ENCODE measurements at regions not wholly inside any gene's neighbourhood (a gene's known extent, or its start where the extent isn't known, plus 50 kb on each side); places are given as distances from the start of the nearest gene placed in this dataset.

DNA sequence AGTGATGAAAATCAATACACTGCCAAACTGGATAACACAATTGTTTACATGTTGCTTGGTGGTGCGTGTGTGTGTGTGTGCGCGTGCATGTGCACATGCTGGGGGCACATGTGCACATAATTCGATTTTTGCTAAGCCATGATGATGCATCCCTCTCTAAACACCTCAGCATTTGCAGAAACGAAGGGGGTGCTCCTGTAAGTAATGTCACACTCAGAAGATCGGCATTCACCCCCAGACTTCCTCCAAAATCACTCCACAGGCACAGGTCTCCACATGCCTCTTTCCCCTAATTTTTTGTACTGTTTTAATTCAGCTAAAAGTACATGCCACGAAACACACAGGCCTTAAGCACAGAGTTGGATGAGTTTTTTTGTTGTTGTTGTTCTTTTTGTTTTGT, 341.5 kb downstream of the SHANK2 start:
- CTCF ChIA-PET (ENCODE audit: partially characterized antibody) = no interaction called here
- Histone ChIP-seq H3K27ac (ENCODE audit: low read depth, low read length) (no peak overlapping the region), H3K4me3 (ENCODE audit: low read length in 2 of 2) (no peak overlapping the region), H3K4me1 (ENCODE audit: insufficient read depth, low read length) (no peaks in the 10 kb centered on the region), H3K9me3 (ENCODE audit: control insufficient read depth in 1 of 2, low read length in 2 of 2) (no peaks in the 10 kb centered on the region), H3K36me3 (ENCODE audit: insufficient read depth, low read length) (no peaks in the 10 kb centered on the region), H3K27me3 (ENCODE audit: insufficient read depth, low read length) (no peaks in the 10 kb centered on the region)
- Mint-ChIP-seq H3K27ac (no peak overlapping the region), H3K4me3 (no peak overlapping the region), H3K9me3 (peaks cover 0 to 2% (median 0%) of the 10 kb centered on the region in 8 donors), H3K27me3 (peaks cover 3 to 8% of the 10 kb centered on the region in 2 donors), H3K36me3 (no peaks in the 10 kb centered on the region), H3K4me1 (peaks cover 0 to 1% (median 0%) of the 10 kb centered on the region in 4 donors)
- POLR2A ChIA-PET (ENCODE audit: partially characterized antibody) = no interaction called here
- no peak for DNase-seq
- intact Hi-C loops (cut with micrococcal nuclease) = no loop called here

DNA sequence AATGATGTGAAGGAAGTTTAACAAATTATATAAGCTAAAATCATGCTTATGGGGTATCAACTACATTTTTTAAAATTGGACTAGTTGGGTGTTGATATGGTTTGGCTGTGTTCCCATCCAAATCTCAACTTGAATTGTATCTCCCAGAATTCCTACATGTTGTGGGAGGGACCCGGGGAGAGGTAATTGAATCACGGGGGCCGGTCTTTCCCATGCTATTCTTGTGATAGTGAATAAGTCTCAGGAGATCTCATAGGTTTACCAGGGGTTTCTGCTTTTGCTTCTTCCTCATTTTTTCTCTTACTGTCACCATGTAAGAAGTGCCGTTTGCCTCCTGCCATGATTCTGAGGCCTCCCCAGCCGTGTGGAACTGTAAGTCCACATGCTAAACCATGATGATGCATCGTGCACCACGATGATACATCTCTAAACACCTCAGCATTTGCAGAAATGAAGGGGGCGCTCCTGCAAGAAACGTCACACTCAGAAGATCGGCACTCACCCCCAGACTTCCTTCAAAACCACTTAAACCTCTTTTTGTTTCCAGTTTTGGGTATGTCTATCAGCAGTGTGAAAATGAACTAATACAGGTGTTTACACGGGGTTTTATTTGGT, 340.0 kb downstream of the SHANK2 start:
- Histone ChIP-seq H3K36me3 (ENCODE audit: insufficient read depth, low read length) (no peaks in the 10 kb centered on the region), H3K27me3 (ENCODE audit: insufficient read depth, low read length) (no peaks in the 10 kb centered on the region), H3K4me3 (ENCODE audit: low read length in 2 of 2) (no peak overlapping the region), H3K9me3 (ENCODE audit: control insufficient read depth in 1 of 2, low read length in 2 of 2) (no peaks in the 10 kb centered on the region), H3K27ac (ENCODE audit: low read depth, low read length) (no peak overlapping the region), H3K4me1 (ENCODE audit: insufficient read depth, low read length) (no peaks in the 10 kb centered on the region)
- CTCF ChIA-PET (ENCODE audit: partially characterized antibody) = no interaction called here
- peak overlapping the region in 1 of 7 donors; percentile 37 for H3K27ac Mint-ChIP-seq
- no peaks in the 10 kb centered on the region for H3K36me3 Mint-ChIP-seq
- POLR2A ChIA-PET (ENCODE audit: partially characterized antibody) = no interaction called here
- H3K4me3 Mint-ChIP-seq = no peak overlapping the region
- H3K9me3 Mint-ChIP-seq = peaks cover 0 to 6% (median 3%) of the 10 kb centered on the region in 8 donors
- DNase-seq = no peak
- H3K27me3 Mint-ChIP-seq = peaks cover 3 to 8% of the 10 kb centered on the region in 2 donors
- intact Hi-C loops (cut with micrococcal nuclease) = no loop called here
- H3K4me1 Mint-ChIP-seq = peaks cover 0 to 1% (median 0%) of the 10 kb centered on the region in 4 donors

DNA sequence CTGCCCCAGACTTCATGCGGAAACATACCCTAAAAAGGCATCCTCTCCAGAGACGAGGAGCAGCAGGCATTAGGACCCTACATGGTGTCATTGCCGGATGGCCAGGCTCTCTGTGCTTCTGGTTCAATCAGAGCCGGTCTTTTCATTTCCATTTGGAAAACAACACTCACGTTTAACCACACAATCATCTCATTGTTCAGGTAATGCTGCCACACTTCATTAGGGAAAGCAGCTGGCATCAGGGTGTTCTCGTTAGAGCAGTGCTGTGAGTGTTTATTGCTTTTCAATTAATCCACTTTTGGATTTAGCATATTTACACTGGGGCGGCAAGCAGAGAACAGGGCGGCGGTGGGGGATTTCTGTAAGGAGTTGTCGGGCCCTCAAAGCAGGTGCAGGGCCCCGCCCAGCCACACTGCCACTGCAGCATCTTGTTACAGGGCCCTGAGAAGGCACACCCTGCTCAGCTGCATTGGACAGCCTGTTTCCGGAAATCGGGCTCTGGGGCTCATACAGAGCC, 338.6 kb downstream of the SHANK2 start:
- ChIA-PET CTCF (ENCODE audit: partially characterized antibody) (no interaction called here), POLR2A (ENCODE audit: partially characterized antibody) (no interaction called here)
- no peaks in the 10 kb centered on the region for H3K36me3 Mint-ChIP-seq
- Histone ChIP-seq H3K4me3 (ENCODE audit: low read length in 2 of 2) (no peak overlapping the region), H3K9me3 (ENCODE audit: control insufficient read depth in 1 of 2, low read length in 2 of 2) (no peaks in the 10 kb centered on the region), H3K4me1 (ENCODE audit: insufficient read depth, low read length) (no peaks in the 10 kb centered on the region), H3K27ac (ENCODE audit: low read depth, low read length) (no peak overlapping the region), H3K36me3 (ENCODE audit: insufficient read depth, low read length) (no peaks in the 10 kb centered on the region), H3K27me3 (ENCODE audit: insufficient read depth, low read length) (no peaks in the 10 kb centered on the region)
- no peak for DNase-seq
- no peak overlapping the region for H3K27ac Mint-ChIP-seq
- peaks cover 0 to 1% (median 0%) of the 10 kb centered on the region in 4 donors for H3K4me1 Mint-ChIP-seq
- H3K9me3 Mint-ChIP-seq = peaks cover 0 to 9% (median 3%) of the 10 kb centered on the region in 8 donors
- intact Hi-C loops (cut with micrococcal nuclease) = no loop called here
- H3K4me3 Mint-ChIP-seq = no peak overlapping the region
- peaks cover 4% of the 10 kb centered on the region in 2 donors for H3K27me3 Mint-ChIP-seq

DNA sequence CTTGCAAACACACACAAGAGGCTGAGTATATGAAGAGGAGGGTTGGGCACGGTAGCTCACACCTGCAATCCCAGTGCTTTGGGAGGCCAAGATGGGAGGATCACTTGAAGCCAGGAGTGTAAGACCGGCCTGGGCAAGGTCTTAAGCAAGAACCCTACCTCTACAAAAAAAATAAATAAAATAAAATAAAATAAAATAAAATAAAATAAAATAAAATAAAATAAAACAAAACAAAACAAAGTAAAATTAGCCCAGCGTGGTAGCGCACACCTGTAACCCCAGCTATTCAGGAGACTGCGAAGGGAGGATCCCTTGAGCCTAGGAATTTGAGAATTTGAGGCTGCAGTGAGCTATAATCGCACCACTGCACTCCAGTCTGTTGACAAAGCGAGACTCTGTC, 337.9 kb downstream of the SHANK2 start:
- ChIA-PET CTCF (ENCODE audit: partially characterized antibody) (no interaction called here), POLR2A (ENCODE audit: partially characterized antibody) (no interaction called here)
- peak overlapping the region in 1 of 8 donors; percentile 54 for H3K4me3 Mint-ChIP-seq
- H3K27me3 Mint-ChIP-seq = peaks cover 4% of the 10 kb centered on the region in 2 donors
- H3K4me1 Mint-ChIP-seq = peaks cover 0 to 1% (median 0%) of the 10 kb centered on the region in 4 donors
- H3K4me3 ChIP-seq (ENCODE audit: low read length in 2 of 2) = no peak overlapping the region
- H3K9me3 Mint-ChIP-seq = peaks cover 0 to 9% (median 4%) of the 10 kb centered on the region in 8 donors
- no peaks in the 10 kb centered on the region for H3K36me3 Mint-ChIP-seq
- intact Hi-C loops (cut with micrococcal nuclease) = no loop called here
- H3K9me3 ChIP-seq (ENCODE audit: control insufficient read depth in 1 of 2, low read length in 2 of 2) = no peaks in the 10 kb centered on the region
- no peaks in the 10 kb centered on the region for H3K4me1 ChIP-seq (ENCODE audit: insufficient read depth, low read length)
- H3K27ac ChIP-seq (ENCODE audit: low read depth, low read length) = no peak overlapping the region
- no peaks in the 10 kb centered on the region for H3K36me3 ChIP-seq (ENCODE audit: insufficient read depth, low read length)
- no peak for DNase-seq
- H3K27me3 ChIP-seq (ENCODE audit: insufficient read depth, low read length) = no peaks in the 10 kb centered on the region
- no peak overlapping the region for H3K27ac Mint-ChIP-seq

DNA sequence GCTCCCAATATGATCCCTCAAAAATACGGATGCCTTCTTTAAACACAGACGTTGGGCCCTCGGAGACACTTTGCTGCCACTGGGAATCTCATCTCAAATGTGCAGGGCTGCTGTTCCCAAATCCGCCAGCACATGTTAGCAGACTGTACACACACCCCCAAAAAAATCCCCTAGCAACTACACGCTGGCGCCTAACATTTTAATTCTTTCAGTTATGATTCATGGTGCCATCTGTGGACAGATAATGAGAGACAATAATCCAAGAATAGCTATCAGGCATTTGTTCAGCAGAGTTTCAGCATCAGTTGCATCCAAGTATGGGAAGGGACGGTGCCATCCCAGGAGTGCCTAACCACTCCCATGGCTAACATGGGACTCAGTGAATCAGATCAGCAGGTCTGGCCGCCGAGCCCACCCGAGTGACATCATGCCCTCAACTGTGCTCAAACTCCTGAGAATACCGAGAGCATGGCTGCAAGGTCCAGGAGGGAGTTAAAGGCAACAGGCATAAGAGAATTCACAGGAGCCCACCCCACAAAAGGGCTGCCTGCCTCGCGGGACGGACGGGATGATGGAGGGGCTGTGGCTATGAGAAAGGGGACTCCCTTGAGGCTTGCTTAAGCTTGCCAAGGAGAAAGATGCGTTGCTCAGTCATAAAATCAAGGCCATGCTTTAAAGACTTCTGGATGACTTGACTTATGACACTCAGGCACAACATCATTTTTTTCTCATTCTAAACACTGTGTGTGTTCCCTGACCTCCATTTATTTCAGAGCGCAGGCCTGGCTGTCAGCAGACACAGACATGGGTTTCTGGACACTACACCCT, 337.0 kb downstream of the SHANK2 start:
- Mint-ChIP-seq H3K27ac (no peak overlapping the region), H3K9me3 (peaks cover 3 to 13% (median 8%) of the 10 kb centered on the region in 8 donors), H3K4me3 (no peak overlapping the region), H3K36me3 (no peaks in the 10 kb centered on the region), H3K27me3 (peaks cover 6 to 7% of the 10 kb centered on the region in 2 donors), H3K4me1 (peaks cover 0 to 1% (median 0%) of the 10 kb centered on the region in 4 donors)
- CTCF ChIA-PET (ENCODE audit: partially characterized antibody) = no interaction called here
- intact Hi-C loops (cut with micrococcal nuclease) = no loop called here
- Histone ChIP-seq H3K36me3 (ENCODE audit: insufficient read depth, low read length) (no peaks in the 10 kb centered on the region), H3K27me3 (ENCODE audit: insufficient read depth, low read length) (no peaks in the 10 kb centered on the region), H3K9me3 (ENCODE audit: control insufficient read depth in 1 of 2, low read length in 2 of 2) (no peaks in the 10 kb centered on the region), H3K27ac (ENCODE audit: low read depth, low read length) (no peak overlapping the region), H3K4me3 (ENCODE audit: low read length in 2 of 2) (no peak overlapping the region), H3K4me1 (ENCODE audit: insufficient read depth, low read length) (no peaks in the 10 kb centered on the region)
- POLR2A ChIA-PET (ENCODE audit: partially characterized antibody) = no interaction called here
- no peak for DNase-seq

DNA sequence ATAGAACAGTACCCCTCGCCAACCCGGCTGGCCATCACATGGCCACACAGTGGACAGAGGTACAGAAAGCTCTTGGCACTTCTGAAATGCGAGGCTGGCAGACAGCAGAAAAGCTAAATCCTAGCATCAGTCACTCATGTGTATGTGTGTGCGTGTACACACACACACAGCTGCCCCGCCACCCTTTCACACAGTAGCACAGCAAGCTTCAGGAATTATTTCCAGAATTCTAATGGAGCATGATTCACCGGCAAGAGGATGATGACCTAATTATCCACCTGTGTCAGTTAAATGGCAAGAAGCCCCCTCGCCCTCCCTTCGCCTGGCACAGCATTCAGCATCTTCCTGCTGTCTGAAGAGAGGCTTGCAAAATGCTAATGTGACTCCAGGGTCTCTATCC, 336.0 kb downstream of the SHANK2 start:
- peaks cover 2 to 7% of the 10 kb centered on the region in 2 donors for H3K27me3 Mint-ChIP-seq
- CTCF ChIA-PET (ENCODE audit: partially characterized antibody) = no interaction called here
- H3K9me3 Mint-ChIP-seq = peaks cover 3 to 21% (median 16%) of the 10 kb centered on the region in 8 donors
- no peaks in the 10 kb centered on the region for H3K36me3 Mint-ChIP-seq
- no peak for DNase-seq
- H3K27me3 ChIP-seq (ENCODE audit: insufficient read depth, low read length) = no peaks in the 10 kb centered on the region
- H3K36me3 ChIP-seq (ENCODE audit: insufficient read depth, low read length) = no peaks in the 10 kb centered on the region
- H3K9me3 ChIP-seq (ENCODE audit: control insufficient read depth in 1 of 2, low read length in 2 of 2) = no peaks in the 10 kb centered on the region
- H3K4me3 Mint-ChIP-seq = no peak overlapping the region
- POLR2A ChIA-PET (ENCODE audit: partially characterized antibody) = no interaction called here
- no peak overlapping the region for H3K27ac ChIP-seq (ENCODE audit: low read depth, low read length)
- no peak overlapping the region for H3K4me3 ChIP-seq (ENCODE audit: low read length in 2 of 2)
- intact Hi-C loops (cut with micrococcal nuclease) = no loop called here
- H3K4me1 ChIP-seq (ENCODE audit: insufficient read depth, low read length) = no peaks in the 10 kb centered on the region
- H3K4me1 Mint-ChIP-seq = peaks cover 0 to 1% (median 0%) of the 10 kb centered on the region in 4 donors
- no peak overlapping the region for H3K27ac Mint-ChIP-seq

DNA sequence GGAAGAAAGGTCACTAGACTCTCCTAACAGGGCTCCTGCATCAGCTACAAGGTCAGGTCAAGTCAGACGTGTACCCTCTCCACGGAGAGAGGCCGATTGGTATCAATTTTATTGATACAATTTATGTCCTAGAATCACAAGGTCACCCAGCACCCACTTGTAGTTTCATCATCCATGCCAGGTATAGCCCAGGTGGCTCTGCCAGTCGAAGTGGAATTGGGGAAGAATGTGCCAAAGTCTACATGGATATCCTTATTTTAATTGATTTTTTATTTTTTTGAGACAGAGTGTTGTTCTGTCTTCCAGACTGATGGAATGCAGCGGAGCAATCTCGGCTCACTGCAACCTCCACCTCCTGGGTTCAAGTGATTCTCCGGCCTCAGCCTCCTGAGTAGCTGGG, 334.1 kb downstream of the SHANK2 start:
- Mint-ChIP-seq H3K4me1 (no peaks in the 10 kb centered on the region), H3K27ac (no peak overlapping the region), H3K27me3 (peaks cover 2 to 6% of the 10 kb centered on the region in 2 donors), H3K9me3 (peaks cover 12 to 39% (median 30%) of the 10 kb centered on the region in 8 donors), H3K36me3 (no peaks in the 10 kb centered on the region), H3K4me3 (no peak overlapping the region)
- intact Hi-C loops (cut with micrococcal nuclease) = no loop called here
- DNase-seq = no peak
- POLR2A ChIA-PET (ENCODE audit: partially characterized antibody) = no interaction called here
- CTCF ChIA-PET (ENCODE audit: partially characterized antibody) = no interaction called here
- H3K9me3 ChIP-seq (ENCODE audit: control insufficient read depth in 1 of 2, low read length in 2 of 2) = peaks cover 0 to 6% of the 10 kb centered on the region in 2 donors
- no peaks in the 10 kb centered on the region for H3K27me3 ChIP-seq (ENCODE audit: insufficient read depth, low read length)
- H3K36me3 ChIP-seq (ENCODE audit: insufficient read depth, low read length) = no peaks in the 10 kb centered on the region
- no peaks in the 10 kb centered on the region for H3K4me1 ChIP-seq (ENCODE audit: insufficient read depth, low read length)
- H3K4me3 ChIP-seq (ENCODE audit: low read length in 2 of 2) = no peak overlapping the region
- no peak overlapping the region for H3K27ac ChIP-seq (ENCODE audit: low read depth, low read length)

Measured in CD4-positive, alpha-beta memory T cell (primary cell).